CD4-positive, alpha-beta memory T cell (primary cell): ENCODE measurements at regions not wholly inside any gene's neighbourhood (a gene's known extent, or its start where the extent isn't known, plus 50 kb on each side); places are given as distances from the start of the nearest gene placed in this dataset.

Experiments used
- CTCF ChIA-PET: fragments of 350-600 bp; sonication (Branson Sonifier 250); formaldehyde crosslinking; loops from one replicate; lab custom pipeline; 2021; ENCODE audit warnings: inconsistent platforms; ENCODE audit not compliant: partially characterized antibody; lab: Charles Lee
- POLR2A ChIA-PET: fragments of 350-600 bp; sonication (Branson Sonifier 250); formaldehyde crosslinking; loops from one replicate; lab custom pipeline; 2021; ENCODE audit not compliant: partially characterized antibody; lab: Charles Lee
- DNase-seq, 5 donors: peaks; one replicate each; pipeline versions ENCODE4 v3.0.0 to v3.0.0-alpha.2; 2020 to 2022; ENCODE audit warnings: mixed read lengths in 1 of 5
- H3K27ac ChIP-seq: one replicate; pipeline ENCODE4 v1.7.0; 2013; ENCODE audit warnings: low read depth, low read length
- H3K27me3 ChIP-seq: 2 replicates; pipeline ENCODE4 v1.7.0; 2013; ENCODE audit warnings: mild to moderate bottlenecking, low read length, moderate library complexity; ENCODE audit not compliant: insufficient read depth
- H3K36me3 ChIP-seq: 2 replicates; pipeline ENCODE4 v1.7.0; 2013; ENCODE audit warnings: mild to moderate bottlenecking, low read length, moderate library complexity; ENCODE audit not compliant: insufficient read depth
- H3K4me1 ChIP-seq: 2 replicates; pipeline ENCODE4 v1.7.0; 2013; ENCODE audit warnings: mild to moderate bottlenecking, low read length, moderate library complexity; ENCODE audit not compliant: insufficient read depth
- H3K4me3 ChIP-seq, 2 donors: one replicate each; pipeline ENCODE4 v1.7.0; 2013; ENCODE audit warnings: low read length in 2 of 2, mild to moderate bottlenecking in 1 of 2
- H3K9me3 ChIP-seq, 2 donors: one replicate each; pipeline ENCODE4 v1.7.0; 2013; ENCODE audit warnings: low read length in 2 of 2, control low read depth in 1 of 2; ENCODE audit not compliant: control insufficient read depth in 1 of 2
- H3K27ac Mint-ChIP-seq, 7 donors: one replicate each; pipeline ENCODE4 v1.8.0; 2020 to 2021; ENCODE audit warnings: mixed read lengths in 7 of 7, mild to moderate bottlenecking in 6 of 7, inconsistent platforms in 3 of 7, moderate library complexity in 3 of 7
- H3K27me3 Mint-ChIP-seq, 2 donors: one replicate each; pipeline ENCODE4 v1.8.0; 2020 to 2021; ENCODE audit warnings: mixed read lengths in 2 of 2
- H3K36me3 Mint-ChIP-seq, 2 donors: one replicate each; pipeline ENCODE4 v1.8.0; 2020 to 2021; ENCODE audit warnings: mixed read lengths in 2 of 2, inconsistent platforms in 1 of 2, mild to moderate bottlenecking in 1 of 2
- H3K4me1 Mint-ChIP-seq, 4 donors: one replicate each; pipeline ENCODE4 v1.8.0; 2020 to 2021; ENCODE audit warnings: mixed read lengths in 4 of 4, mild to moderate bottlenecking in 1 of 4
- H3K4me3 Mint-ChIP-seq, 8 donors: one replicate each; pipeline ENCODE4 v1.8.0; 2020 to 2021; ENCODE audit warnings: mixed read lengths in 8 of 8, mild to moderate bottlenecking in 7 of 8, moderate library complexity in 6 of 8, inconsistent platforms in 3 of 8
- H3K9me3 Mint-ChIP-seq, 8 donors: one replicate each; pipeline ENCODE4 v1.8.0; 2020 to 2021; ENCODE audit warnings: mixed read lengths in 8 of 8, mild to moderate bottlenecking in 5 of 8, inconsistent platforms in 3 of 8, moderate library complexity in 1 of 8
- intact Hi-C: fragments of 100-400 bp; cut with micrococcal nuclease; formaldehyde crosslinking; loops from one replicate; pipeline ENCODE4 v1.15.1; 2023

GRCh38 chr5:60488466-60489130 lies 211.4 kb downstream of the DEPDC1B start:
- H3K4me1 ChIP-seq: no peaks in the 10 kb centered on the region
- CTCF ChIA-PET: no interaction called here

GRCh38 chr5:60487885-60488442 lies 212.0 kb downstream of the DEPDC1B start:
- no peaks in the 10 kb centered on the region for H3K36me3 Mint-ChIP-seq
- no peak overlapping the region for H3K27ac ChIP-seq
- H3K9me3 Mint-ChIP-seq: peaks cover 0 to 3% (median 0%) of the 10 kb centered on the region in 8 donors
- H3K4me1 Mint-ChIP-seq: no peaks in the 10 kb centered on the region
- no peak overlapping the region for H3K27ac Mint-ChIP-seq
- no peak overlapping the region for H3K4me3 ChIP-seq
- H3K27me3 ChIP-seq: no peaks in the 10 kb centered on the region
- ChIA-PET CTCF (no interaction called here), POLR2A (no interaction called here)
- H3K4me1 ChIP-seq: no peaks in the 10 kb centered on the region
- no peaks in the 10 kb centered on the region for H3K36me3 ChIP-seq
- no peaks in the 10 kb centered on the region for H3K9me3 ChIP-seq
- H3K4me3 Mint-ChIP-seq: no peak overlapping the region
- H3K27me3 Mint-ChIP-seq: no peaks in the 10 kb centered on the region
- intact Hi-C loops: no loop called here
- no peak for DNase-seq

More at GRCh38 chr5:60488466-60489130, 211.4 kb downstream of the DEPDC1B start:
- intact Hi-C loops: no loop called here
- DNase-seq: no peak
- POLR2A ChIA-PET: no interaction called here
- no peak overlapping the region for H3K27ac ChIP-seq
- Mint-ChIP-seq H3K36me3 (no peaks in the 10 kb centered on the region), H3K4me3 (no peak overlapping the region), H3K9me3 (peaks cover 0 to 3% (median 0%) of the 10 kb centered on the region in 8 donors), H3K27ac (no peak overlapping the region), H3K4me1 (no peaks in the 10 kb centered on the region), H3K27me3 (no peaks in the 10 kb centered on the region)
- no peaks in the 10 kb centered on the region for H3K36me3 ChIP-seq
- no peak overlapping the region for H3K4me3 ChIP-seq
- H3K9me3 ChIP-seq: no peaks in the 10 kb centered on the region
- no peaks in the 10 kb centered on the region for H3K27me3 ChIP-seq

- CTCF ChIA-PET: no interaction called here
Measured at GRCh38 chr5:60487476-60487875, 212.5 kb downstream of the DEPDC1B start.

GRCh38 chr5:60485361-60485760 lies 214.6 kb downstream of the DEPDC1B start:
- DNase-seq: no peak
- ChIA-PET CTCF (no interaction called here), POLR2A (no interaction called here)
- Histone ChIP-seq H3K36me3 (no peaks in the 10 kb centered on the region), H3K27ac (no peak overlapping the region), H3K9me3 (no peaks in the 10 kb centered on the region), H3K4me3 (no peak overlapping the region), H3K27me3 (no peaks in the 10 kb centered on the region), H3K4me1 (no peaks in the 10 kb centered on the region)
- no peaks in the 10 kb centered on the region for H3K9me3 Mint-ChIP-seq
- intact Hi-C loops: no loop called here
- H3K4me3 Mint-ChIP-seq: no peak overlapping the region
- H3K27me3 Mint-ChIP-seq: no peaks in the 10 kb centered on the region
- H3K4me1 Mint-ChIP-seq: no peaks in the 10 kb centered on the region
- H3K27ac Mint-ChIP-seq: no peak overlapping the region
- no peaks in the 10 kb centered on the region for H3K36me3 Mint-ChIP-seq

More at GRCh38 chr5:60487476-60487875, 212.5 kb downstream of the DEPDC1B start:
- H3K27ac ChIP-seq: no peak overlapping the region
- POLR2A ChIA-PET: no interaction called here
- Mint-ChIP-seq H3K36me3 (no peaks in the 10 kb centered on the region), H3K4me1 (no peaks in the 10 kb centered on the region), H3K9me3 (peaks cover 0 to 1% (median 0%) of the 10 kb centered on the region in 8 donors), H3K27me3 (no peaks in the 10 kb centered on the region), H3K4me3 (no peak overlapping the region), H3K27ac (no peak overlapping the region)
- no peak for DNase-seq
- H3K9me3 ChIP-seq: no peaks in the 10 kb centered on the region
- no peaks in the 10 kb centered on the region for H3K27me3 ChIP-seq
- H3K4me1 ChIP-seq: no peaks in the 10 kb centered on the region
- H3K4me3 ChIP-seq: no peak overlapping the region
- intact Hi-C loops: no loop called here
- H3K36me3 ChIP-seq: no peaks in the 10 kb centered on the region

DNA sequence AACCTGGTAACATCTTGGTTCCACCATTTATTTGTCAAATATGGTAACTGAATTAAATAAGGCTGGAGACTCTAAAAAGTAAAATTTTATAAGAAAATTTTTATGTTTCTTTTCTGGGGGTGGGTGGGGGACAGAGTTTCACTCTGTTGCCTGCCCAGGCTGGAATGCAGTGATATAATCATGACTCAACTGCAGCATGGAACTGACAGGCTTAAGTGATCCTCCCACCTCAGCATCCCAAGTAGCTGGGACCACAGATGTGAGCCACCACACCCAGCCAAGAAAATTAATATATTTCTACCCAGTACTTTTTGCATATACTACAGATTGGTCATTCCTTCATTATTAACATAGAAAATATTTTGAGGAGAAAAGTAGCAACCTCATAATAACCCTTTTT lies 216.9 kb downstream of the DEPDC1B start:
- Mint-ChIP-seq H3K27ac (no peak overlapping the region), H3K27me3 (no peaks in the 10 kb centered on the region), H3K36me3 (no peaks in the 10 kb centered on the region), H3K4me3 (no peak overlapping the region), H3K9me3 (peaks cover 0 to 4% (median 0%) of the 10 kb centered on the region in 8 donors), H3K4me1 (no peaks in the 10 kb centered on the region)
- DNase-seq: no peak
- Histone ChIP-seq H3K36me3 (no peaks in the 10 kb centered on the region), H3K27ac (no peak overlapping the region), H3K9me3 (no peaks in the 10 kb centered on the region), H3K4me1 (no peaks in the 10 kb centered on the region), H3K27me3 (no peaks in the 10 kb centered on the region), H3K4me3 (no peak overlapping the region)
- ChIA-PET CTCF (no interaction called here), POLR2A (no interaction called here)
- intact Hi-C loops: no loop called here

DNA sequence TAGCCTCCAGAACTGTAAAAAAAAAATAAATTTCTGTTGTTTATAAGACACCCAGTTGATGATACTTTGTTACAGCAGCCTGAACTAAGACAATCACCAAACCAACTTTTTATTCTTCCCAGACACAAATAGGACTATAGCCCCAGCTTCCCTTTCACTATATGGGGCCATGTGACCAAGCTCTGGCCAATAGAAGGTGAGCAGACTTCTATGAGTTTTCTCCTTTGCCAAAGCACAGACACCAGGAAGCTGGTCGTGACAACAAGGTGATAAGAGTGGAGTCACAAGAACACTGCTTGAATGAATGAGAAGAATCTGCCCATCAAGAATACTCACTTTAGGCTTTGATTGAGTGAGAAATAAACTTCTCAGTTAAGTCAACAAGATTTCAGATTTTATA lies 217.7 kb downstream of the DEPDC1B start:
- no peaks in the 10 kb centered on the region for H3K4me1 Mint-ChIP-seq
- intact Hi-C loops: no loop called here
- CTCF ChIA-PET: no interaction called here
- peaks cover 0 to 5% (median 1%) of the 10 kb centered on the region in 8 donors for H3K9me3 Mint-ChIP-seq
- no peak overlapping the region for H3K27ac ChIP-seq
- H3K4me1 ChIP-seq: no peaks in the 10 kb centered on the region
- no peak overlapping the region for H3K4me3 ChIP-seq
- no peak overlapping the region for H3K4me3 Mint-ChIP-seq
- no peak overlapping the region for H3K27ac Mint-ChIP-seq
- no peaks in the 10 kb centered on the region for H3K36me3 Mint-ChIP-seq
- no peaks in the 10 kb centered on the region for H3K27me3 ChIP-seq
- no peaks in the 10 kb centered on the region for H3K9me3 ChIP-seq
- POLR2A ChIA-PET: no interaction called here
- no peaks in the 10 kb centered on the region for H3K27me3 Mint-ChIP-seq
- DNase-seq: no peak
- no peaks in the 10 kb centered on the region for H3K36me3 ChIP-seq

DNA sequence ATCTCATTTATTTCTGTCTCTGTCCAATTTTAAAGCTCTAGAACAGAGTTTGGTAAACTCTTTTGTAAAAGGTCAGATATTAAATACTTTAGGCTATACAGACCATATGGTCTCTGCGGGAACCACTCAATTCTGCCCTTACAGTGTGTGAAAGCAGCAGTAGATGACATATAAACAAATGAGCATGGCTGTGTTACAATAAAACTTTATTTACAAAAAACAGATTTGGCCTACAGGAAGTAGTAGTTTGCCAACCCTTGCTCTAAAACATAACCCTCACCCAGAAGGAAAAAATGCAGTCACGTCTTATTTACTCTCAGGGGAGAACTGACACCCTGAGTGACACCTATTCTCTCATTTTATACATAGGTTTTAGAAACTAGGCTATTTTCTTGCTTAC lies 220.4 kb downstream of the DEPDC1B start:
- Mint-ChIP-seq H3K9me3 (peaks cover 0 to 13% (median 3%) of the 10 kb centered on the region in 8 donors), H3K27me3 (no peaks in the 10 kb centered on the region), H3K4me1 (no peaks in the 10 kb centered on the region), H3K4me3 (no peak overlapping the region), H3K36me3 (no peaks in the 10 kb centered on the region), H3K27ac (no peak overlapping the region)
- DNase-seq: no peak
- H3K36me3 ChIP-seq: no peaks in the 10 kb centered on the region
- no peaks in the 10 kb centered on the region for H3K4me1 ChIP-seq
- no peak overlapping the region for H3K27ac ChIP-seq
- intact Hi-C loops: no loop called here
- ChIA-PET CTCF (no interaction called here), POLR2A (no interaction called here)
- no peaks in the 10 kb centered on the region for H3K9me3 ChIP-seq
- H3K4me3 ChIP-seq: no peak overlapping the region
- H3K27me3 ChIP-seq: no peaks in the 10 kb centered on the region
